HepG2 (cell line): ENCODE measurements at regions not wholly inside any gene's neighbourhood (a gene's known extent, or its start where the extent isn't known, plus 50 kb on each side); places are given as distances from the start of the nearest gene placed in this dataset.

ENCODE experiments used
- ATAC-seq: fragments of 200-7000 bp; cut with Tn5 transposase; 3 replicates; pipeline ENCODE4 v1.9.1; 2020; ENCODE audit warnings: mild to moderate bottlenecking, moderate library complexity
- BruUV-seq: library from RNA; stranded (reverse); fragments of 400-500 nt; replicated peaks from 2 replicates; lab custom pipeline; 2021; lab: Mats Ljungman, UMichigan
- CTCF ChIA-PET: fragments of 300-600 bp; formaldehyde crosslinking; extraction: SDS; loops from one replicate; lab custom pipeline; 2021; ENCODE audit warnings: low total read pairs, inconsistent platforms, low intra/inter-chr PET ratio; lab: Yijun Ruan, JAX
- POLR2A ChIA-PET: fragments of 350-600 bp; sonication (Branson Sonifier 250); formaldehyde crosslinking; loops from one replicate; lab custom pipeline; 2020; ENCODE audit warnings: antibody characterized with exemption, inconsistent platforms; lab: Yijun Ruan, JAX
- DNase-seq: peaks from one replicate; pipeline ENCODE4 v3.0.0-alpha.2; 2015; ENCODE audit warnings: low spot score
- FAIRE-seq: peaks from 3 replicates; lab custom pipeline; 2011; peaks lifted over from hg19 to GRCh38; lab: Jason Lieb, UNC
- H2AFZ ChIP-seq: one replicate; pipeline ENCODE4 v1.6.1; 2011; ENCODE audit warnings: low read length, inconsistent platforms
- H3K27ac ChIP-seq: fragments of 300-600 bp; 3 replicates; pipeline ENCODE4 v1.8.0; 2011; ENCODE audit warnings: mixed run types, mild to moderate bottlenecking, mixed read lengths, low read length, inconsistent platforms; ENCODE audit not compliant: insufficient read depth; ENCODE audit errors: extremely low read length
- H3K27me3 ChIP-seq, 2 experiments: fragments of 200-600 bp in 1 of 2; 2 replicates in 1 of 2; 3 replicates in 1 of 2; pipeline versions ENCODE4 v1.6.0 to v1.8.0; 2011; ENCODE audit warnings: low read length in 2 of 2, mild to moderate bottlenecking in 2 of 2, moderate library complexity in 2 of 2, inconsistent platforms in 1 of 2; ENCODE audit not compliant: insufficient read depth in 2 of 2, control insufficient read depth in 1 of 2
- H3K36me3 ChIP-seq, 2 experiments: fragments of 200-600 bp in 1 of 2; replicated peaks in 1 of 2; 2 replicates in 1 of 2; 3 replicates in 1 of 2; pipeline versions ENCODE4 v1.5.1 to v1.8.0; 2011; ENCODE audit warnings: low read length in 2 of 2, inconsistent platforms in 1 of 2; ENCODE audit not compliant: insufficient read depth in 2 of 2, control insufficient read depth in 1 of 2
- H3K4me1 ChIP-seq: 2 replicates; pipeline ENCODE4 v1.5.1; 2012; ENCODE audit warnings: low read length, inconsistent platforms; ENCODE audit not compliant: insufficient read depth
- H3K4me2 ChIP-seq: 2 replicates; pipeline ENCODE4 v1.6.0; 2011; ENCODE audit warnings: low read depth, low read length, inconsistent platforms
- H3K4me3 ChIP-seq, 3 experiments: fragments of 200-600 bp in 1 of 3; sonication (generic), shearing (Covaris generic) in 1 of 3; replicated peaks in 1 of 3; 2 replicates each; pipeline ENCODE4 v1.5.1; 2011 to 2016; ENCODE audit warnings: low read length in 3 of 3, inconsistent platforms in 2 of 3, low read depth in 2 of 3, mild to moderate bottlenecking in 2 of 3, control low read depth in 1 of 3, mixed read lengths in 1 of 3; ENCODE audit not compliant: insufficient read depth in 1 of 3
- H3K79me2 ChIP-seq: one replicate; pipeline ENCODE4 v1.6.1; 2011; ENCODE audit warnings: low read length, inconsistent platforms; ENCODE audit not compliant: insufficient read depth
- H3K9ac ChIP-seq: 2 replicates; pipeline ENCODE4 v1.6.0; 2011; ENCODE audit warnings: mild to moderate bottlenecking, low read depth, low read length, inconsistent platforms; ENCODE audit not compliant: insufficient read depth
- H3K9me3 ChIP-seq: 2 replicates; pipeline ENCODE4 v1.5.1; 2012; ENCODE audit warnings: mild to moderate bottlenecking, low read length
- H4K20me1 ChIP-seq: 2 replicates; pipeline ENCODE4 v1.6.0; 2011; ENCODE audit warnings: inconsistent platforms, mild to moderate bottlenecking, low read length, moderate library complexity; ENCODE audit not compliant: insufficient read depth
- KAT2B ChIP-seq: fragments of 150-350 bp; IDR thresholded peaks from 2 replicates; pipeline ENCODE4 v1.6.1; 2014; ENCODE audit warnings: low read depth, low read length, borderline replicate concordance
- MAF1 ChIP-seq: sonication (generic); formaldehyde crosslinking; IDR thresholded peaks from 2 replicates; pipeline ENCODE4 v1.5.0; 2020; ENCODE audit warnings: missing genetic modification reagents, borderline replicate concordance
- SP5 ChIP-seq: IDR thresholded peaks from 2 replicates; pipeline ENCODE4 v1.6.1; 2016; ENCODE audit warnings: low read depth, borderline replicate concordance
- TBP ChIP-seq: sonication (generic); formaldehyde crosslinking; IDR thresholded peaks from 2 replicates; pipeline ENCODE4 v1.5.0; 2020; ENCODE audit warnings: missing genetic modification reagents
- ZEB1 ChIP-seq: IDR thresholded peaks from 2 replicates; pipeline ENCODE4 v1.6.1; 2012; ENCODE audit warnings: mild to moderate bottlenecking, low read depth, inconsistent platforms; ENCODE audit not compliant: insufficient replicate concordance
- ZMAT3 ChIP-seq: sonication (generic); formaldehyde crosslinking; conservative IDR thresholded peaks from 2 replicates; pipeline ENCODE4 v1.7.0; 2021; ENCODE audit warnings: missing genetic modification reagents
- ZNF207 ChIP-seq: fragments of 450-650 bp; IDR thresholded peaks from 2 replicates; pipeline ENCODE4 v1.6.1; 2016; ENCODE audit warnings: antibody characterized with exemption, borderline replicate concordance
- ZNF335 ChIP-seq: sonication (generic); formaldehyde crosslinking; IDR thresholded peaks from 2 replicates; pipeline ENCODE4 v1.4.0; 2020; ENCODE audit warnings: missing genetic modification reagents
- ZNF354B ChIP-seq: sonication (generic); formaldehyde crosslinking; IDR thresholded peaks from 2 replicates; pipeline ENCODE4 v1.8.0; 2022; ENCODE audit warnings: mild to moderate bottlenecking, missing genetic modification reagents
- WGBS: methylation state at CpG from one replicate; pipeline ENCODE4 v1.1.6; 2017; ENCODE audit warnings: low lambda C conversion rate; 5-methylcytosine and 5-hydroxymethylcytosine counted together
- in situ Hi-C: cut with HindIII; loops from 2 replicates; pipeline ENCODE4 v1.10.0; 2017; ENCODE audit warnings: low pct_unique_long_range_greater_than_20kb; ENCODE audit not compliant: extremely low pct_ligation_motif_present
- intact Hi-C: fragments of 100-400 bp; cut with micrococcal nuclease; formaldehyde crosslinking; loops from one replicate; pipeline ENCODE4 v1.10.0; 2022; ENCODE audit not compliant: unreplicated experiment
- TF ChIP-seq, protein P1 (sequence below): sonication (generic); formaldehyde crosslinking; IDR thresholded peaks from 2 replicates; pipeline ENCODE4 v1.8.1; 2023; ENCODE audit warnings: mild to moderate bottlenecking, moderate library complexity, missing genetic modification reagents
- TF ChIP-seq, protein P2 (sequence below): sonication (generic); formaldehyde crosslinking; IDR thresholded peaks from 2 replicates; pipeline ENCODE4 v1.4.0; 2020; ENCODE audit warnings: missing genetic modification reagents, borderline replicate concordance
- TF ChIP-seq, protein P3 (sequence below): sonication (generic); formaldehyde crosslinking; IDR thresholded peaks from 2 replicates; pipeline ENCODE4 v1.9.0; 2021; ENCODE audit warnings: missing genetic modification reagents, mild to moderate bottlenecking, borderline replicate concordance
- TF ChIP-seq, protein P4 (sequence below): sonication (generic); formaldehyde crosslinking; IDR thresholded peaks from 2 replicates; pipeline ENCODE4 v1.4.0; 2020; ENCODE audit warnings: low read depth, mild to moderate bottlenecking, missing genetic modification reagents
- TF ChIP-seq, protein P5 (sequence below): sonication (generic); formaldehyde crosslinking; IDR thresholded peaks from 2 replicates; pipeline ENCODE4 v1.4.0; 2020; ENCODE audit warnings: mild to moderate bottlenecking, low read depth, missing genetic modification reagents
- TF ChIP-seq, protein P6 (sequence below): sonication (generic); formaldehyde crosslinking; IDR thresholded peaks from 2 replicates; pipeline ENCODE4 v1.4.0; 2020; ENCODE audit warnings: missing genetic modification reagents, mild to moderate bottlenecking, borderline replicate concordance

DNA sequence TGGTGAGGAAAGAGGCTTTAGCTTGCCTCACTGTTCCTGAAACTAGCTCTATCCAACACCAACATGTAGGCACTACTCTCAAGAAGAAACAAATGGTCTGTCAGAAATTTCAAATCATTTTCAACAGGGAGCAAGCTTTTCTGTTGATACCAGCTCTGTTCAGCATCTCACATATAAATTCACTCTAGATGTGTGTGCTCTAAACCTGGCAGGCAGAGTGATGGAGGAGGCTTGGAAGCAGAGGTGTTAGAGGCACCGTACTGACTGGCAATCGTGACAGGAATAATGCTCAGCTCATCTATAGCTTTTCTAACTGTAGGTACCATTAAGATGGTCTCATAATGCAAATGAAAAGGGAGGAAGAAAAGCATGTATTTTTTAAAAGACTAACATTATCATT is 597.2 kb upstream of the NECTIN3 start:
- intact Hi-C loops: no loop called here
- CTCF ChIA-PET: no interaction called here
- no TSS peak for BruUV-seq
- Histone ChIP-seq H3K4me3 (no peak overlapping the region), H4K20me1 (no peaks in the 10 kb centered on the region), H3K4me2 (no peak overlapping the region), H3K4me1 (no peaks in the 10 kb centered on the region), H3K79me2 (no peaks in the 10 kb centered on the region), H3K27me3 (no peaks in the 10 kb centered on the region), H2AFZ (no peak overlapping the region), H3K27ac (no peak overlapping the region), H3K9me3 (no peaks in the 10 kb centered on the region), H3K36me3 (no peaks in the 10 kb centered on the region), H3K9ac (no peak overlapping the region)
- 40% methylated on average over 2 of the region's 2 CpGs for WGBS
- in situ Hi-C loops: no loop called here
- no peak for FAIRE-seq
- DNase-seq: no peak
- POLR2A ChIA-PET: no interaction called here
- no peak for ATAC-seq
- TF ChIP-seq, protein P1, sequence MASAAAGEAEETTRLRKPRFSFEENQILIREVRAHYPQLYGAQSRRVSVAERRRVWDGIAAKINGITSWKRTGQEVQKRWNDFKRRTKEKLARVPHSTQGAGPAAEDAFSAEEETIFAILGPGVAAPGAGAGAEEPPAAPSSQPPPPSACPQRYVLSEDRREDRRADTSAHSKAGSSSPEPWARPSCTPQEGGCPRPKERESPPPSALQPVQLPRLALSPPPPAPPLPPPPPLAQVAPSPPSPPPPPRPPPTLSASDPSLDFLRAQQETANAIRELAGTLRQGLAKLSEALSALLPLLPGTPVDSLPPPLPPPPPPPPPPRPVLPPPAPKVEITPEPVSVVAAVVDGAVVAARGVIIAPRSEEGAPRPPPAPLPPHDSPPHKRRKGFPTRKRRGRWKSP (CRISPR knock-in tag): no peak
- no peak for TF ChIP-seq ZMAT3 (CRISPR knock-in tag)
- TF ChIP-seq, protein P2, sequence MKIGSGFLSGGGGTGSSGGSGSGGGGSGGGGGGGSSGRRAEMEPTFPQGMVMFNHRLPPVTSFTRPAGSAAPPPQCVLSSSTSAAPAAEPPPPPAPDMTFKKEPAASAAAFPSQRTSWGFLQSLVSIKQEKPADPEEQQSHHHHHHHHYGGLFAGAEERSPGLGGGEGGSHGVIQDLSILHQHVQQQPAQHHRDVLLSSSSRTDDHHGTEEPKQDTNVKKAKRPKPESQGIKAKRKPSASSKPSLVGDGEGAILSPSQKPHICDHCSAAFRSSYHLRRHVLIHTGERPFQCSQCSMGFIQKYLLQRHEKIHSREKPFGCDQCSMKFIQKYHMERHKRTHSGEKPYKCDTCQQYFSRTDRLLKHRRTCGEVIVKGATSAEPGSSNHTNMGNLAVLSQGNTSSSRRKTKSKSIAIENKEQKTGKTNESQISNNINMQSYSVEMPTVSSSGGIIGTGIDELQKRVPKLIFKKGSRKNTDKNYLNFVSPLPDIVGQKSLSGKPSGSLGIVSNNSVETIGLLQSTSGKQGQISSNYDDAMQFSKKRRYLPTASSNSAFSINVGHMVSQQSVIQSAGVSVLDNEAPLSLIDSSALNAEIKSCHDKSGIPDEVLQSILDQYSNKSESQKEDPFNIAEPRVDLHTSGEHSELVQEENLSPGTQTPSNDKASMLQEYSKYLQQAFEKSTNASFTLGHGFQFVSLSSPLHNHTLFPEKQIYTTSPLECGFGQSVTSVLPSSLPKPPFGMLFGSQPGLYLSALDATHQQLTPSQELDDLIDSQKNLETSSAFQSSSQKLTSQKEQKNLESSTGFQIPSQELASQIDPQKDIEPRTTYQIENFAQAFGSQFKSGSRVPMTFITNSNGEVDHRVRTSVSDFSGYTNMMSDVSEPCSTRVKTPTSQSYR (CRISPR knock-in tag): no peak
- TF ChIP-seq, protein P3, sequence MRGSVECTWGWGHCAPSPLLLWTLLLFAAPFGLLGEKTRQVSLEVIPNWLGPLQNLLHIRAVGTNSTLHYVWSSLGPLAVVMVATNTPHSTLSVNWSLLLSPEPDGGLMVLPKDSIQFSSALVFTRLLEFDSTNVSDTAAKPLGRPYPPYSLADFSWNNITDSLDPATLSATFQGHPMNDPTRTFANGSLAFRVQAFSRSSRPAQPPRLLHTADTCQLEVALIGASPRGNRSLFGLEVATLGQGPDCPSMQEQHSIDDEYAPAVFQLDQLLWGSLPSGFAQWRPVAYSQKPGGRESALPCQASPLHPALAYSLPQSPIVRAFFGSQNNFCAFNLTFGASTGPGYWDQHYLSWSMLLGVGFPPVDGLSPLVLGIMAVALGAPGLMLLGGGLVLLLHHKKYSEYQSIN (CRISPR knock-in tag): no peak
- TF ChIP-seq, protein P4, sequence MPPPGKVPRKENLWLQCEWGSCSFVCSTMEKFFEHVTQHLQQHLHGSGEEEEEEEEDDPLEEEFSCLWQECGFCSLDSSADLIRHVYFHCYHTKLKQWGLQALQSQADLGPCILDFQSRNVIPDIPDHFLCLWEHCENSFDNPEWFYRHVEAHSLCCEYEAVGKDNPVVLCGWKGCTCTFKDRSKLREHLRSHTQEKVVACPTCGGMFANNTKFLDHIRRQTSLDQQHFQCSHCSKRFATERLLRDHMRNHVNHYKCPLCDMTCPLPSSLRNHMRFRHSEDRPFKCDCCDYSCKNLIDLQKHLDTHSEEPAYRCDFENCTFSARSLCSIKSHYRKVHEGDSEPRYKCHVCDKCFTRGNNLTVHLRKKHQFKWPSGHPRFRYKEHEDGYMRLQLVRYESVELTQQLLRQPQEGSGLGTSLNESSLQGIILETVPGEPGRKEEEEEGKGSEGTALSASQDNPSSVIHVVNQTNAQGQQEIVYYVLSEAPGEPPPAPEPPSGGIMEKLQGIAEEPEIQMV (CRISPR knock-in tag): no peak
- no peak for TF ChIP-seq ZEB1
- TF ChIP-seq, protein P5, sequence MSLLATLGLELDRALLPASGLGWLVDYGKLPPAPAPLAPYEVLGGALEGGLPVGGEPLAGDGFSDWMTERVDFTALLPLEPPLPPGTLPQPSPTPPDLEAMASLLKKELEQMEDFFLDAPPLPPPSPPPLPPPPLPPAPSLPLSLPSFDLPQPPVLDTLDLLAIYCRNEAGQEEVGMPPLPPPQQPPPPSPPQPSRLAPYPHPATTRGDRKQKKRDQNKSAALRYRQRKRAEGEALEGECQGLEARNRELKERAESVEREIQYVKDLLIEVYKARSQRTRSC: no peak
- no peak for TF ChIP-seq SP5 (CRISPR knock-in tag)
- no peak for TF ChIP-seq MAF1 (CRISPR knock-in tag)
- no peak for TF ChIP-seq ZNF354B
- TF ChIP-seq TBP (CRISPR knock-in tag): no peak
- no peak for TF ChIP-seq ZNF207
- TF ChIP-seq, protein P6, sequence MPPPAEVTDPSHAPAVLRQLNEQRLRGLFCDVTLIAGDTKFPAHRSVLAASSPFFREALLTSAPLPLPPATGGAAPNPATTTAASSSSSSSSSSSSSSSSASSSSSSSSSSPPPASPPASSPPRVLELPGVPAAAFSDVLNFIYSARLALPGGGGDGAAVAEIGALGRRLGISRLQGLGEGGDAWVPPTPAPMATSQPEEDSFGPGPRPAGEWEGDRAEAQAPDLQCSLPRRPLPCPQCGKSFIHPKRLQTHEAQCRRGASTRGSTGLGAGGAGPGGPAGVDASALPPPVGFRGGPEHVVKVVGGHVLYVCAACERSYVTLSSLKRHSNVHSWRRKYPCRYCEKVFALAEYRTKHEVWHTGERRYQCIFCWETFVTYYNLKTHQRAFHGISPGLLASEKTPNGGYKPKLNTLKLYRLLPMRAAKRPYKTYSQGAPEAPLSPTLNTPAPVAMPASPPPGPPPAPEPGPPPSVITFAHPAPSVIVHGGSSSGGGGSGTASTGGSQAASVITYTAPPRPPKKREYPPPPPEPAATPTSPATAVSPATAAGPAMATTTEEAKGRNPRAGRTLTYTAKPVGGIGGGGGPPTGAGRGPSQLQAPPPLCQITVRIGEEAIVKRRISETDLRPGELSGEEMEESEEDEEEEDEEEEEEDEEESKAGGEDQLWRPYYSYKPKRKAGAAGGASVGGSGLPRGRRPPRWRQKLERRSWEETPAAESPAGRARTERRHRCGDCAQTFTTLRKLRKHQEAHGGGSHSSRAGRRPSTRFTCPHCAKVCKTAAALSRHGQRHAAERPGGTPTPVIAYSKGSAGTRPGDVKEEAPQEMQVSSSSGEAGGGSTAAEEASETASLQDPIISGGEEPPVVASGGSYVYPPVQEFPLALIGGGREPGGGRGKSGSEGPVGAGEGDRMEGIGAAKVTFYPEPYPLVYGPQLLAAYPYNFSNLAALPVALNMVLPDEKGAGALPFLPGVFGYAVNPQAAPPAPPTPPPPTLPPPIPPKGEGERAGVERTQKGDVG: no peak
- no peak for TF ChIP-seq ZNF335 (CRISPR knock-in tag)
- TF ChIP-seq KAT2B: no peak
